HCT116 (cell line): ENCODE measurements at regions not wholly inside any gene's neighbourhood (a gene's known extent, or its start where the extent isn't known, plus 50 kb on each side); places are given as distances from the start of the nearest gene placed in this dataset.

ENCODE experiments used
- ATAC-seq: fragments of 200-7000 bp; cut with Tn5 transposase; 2 replicates; pipeline ENCODE4 v1.9.1; 2020; ENCODE audit warnings: mild to moderate bottlenecking, moderate library complexity
- BruUV-seq: library from RNA; stranded (reverse); fragments of 400-500 nt; replicated peaks from 2 replicates; lab custom pipeline; 2021; lab: Mats Ljungman, UMichigan
- CTCF ChIA-PET: fragments of 300-600 bp; sonication (Branson Sonifier 250); formaldehyde crosslinking; loops from one replicate; lab custom pipeline; 2021; ENCODE audit warnings: antibody characterized with exemption; lab: Charles Lee
- POLR2A ChIA-PET: fragments of 300-600, 350-600 bp; sonication (Branson Sonifier 250); formaldehyde crosslinking; loops from one replicate; lab custom pipeline; 2021; ENCODE audit warnings: antibody characterized with exemption; lab: Charles Lee
- RAD21 ChIA-PET, 2 experiments: fragments of 300-600 bp; sonication (Branson Sonifier 250); formaldehyde crosslinking; loops; one replicate each; lab custom pipeline; 2023; ENCODE audit warnings: low total read pairs in 2 of 2; ENCODE audit not compliant: uncharacterized antibody in 2 of 2, unreplicated experiment in 2 of 2, low non-redundant PET in 1 of 2; lab: Charles Lee
- DNase-seq: peaks from one replicate; pipeline ENCODE4 v3.0.0-alpha.2; 2010; ENCODE audit warnings: low read depth, low spot score
- H2AFZ ChIP-seq: fragments of 200-600 bp; shearing (Covaris generic), sonication (generic); 2 replicates; pipeline ENCODE4 v1.6.1; 2017; ENCODE audit warnings: low read depth, mixed run types, mixed read lengths, antibody characterized with exemption, low read length; ENCODE audit not compliant: poor library complexity, severe bottlenecking
- H3K27ac ChIP-seq: 2 replicates; pipeline ENCODE4 v1.5.1; 2012; ENCODE audit warnings: low read depth, low read length
- H3K27me3 ChIP-seq: fragments of 200-600 bp; sonication (generic); 2 replicates; pipeline ENCODE4 v1.6.1; 2016; ENCODE audit warnings: mixed run types, low read length, mixed read lengths; ENCODE audit not compliant: insufficient read depth
- H3K36me3 ChIP-seq, 2 experiments: fragments of 200-500 bp in 1 of 2; fragments of 200-600 bp in 1 of 2; sonication (Bioruptor generic) in 1 of 2; sonication (generic) in 1 of 2; 2 replicates each; pipeline versions ENCODE4 v1.5.1 to v1.6.1; 2014 to 2016; ENCODE audit warnings: low read length in 2 of 2, inconsistent platforms in 1 of 2, mixed read lengths in 1 of 2, mixed run types in 1 of 2; ENCODE audit not compliant: insufficient read depth in 2 of 2, control insufficient read depth in 1 of 2
- H3K4me1 ChIP-seq, 2 experiments: fragments of 200-600 bp in 1 of 2; sonication (generic) in 1 of 2; 2 replicates each; pipeline versions ENCODE4 v1.5.1 to v1.6.1; 2012 to 2017; ENCODE audit warnings: low read length in 2 of 2, inconsistent platforms in 1 of 2, mild to moderate bottlenecking in 1 of 2, mixed read lengths in 1 of 2, mixed run types in 1 of 2, moderate library complexity in 1 of 2; ENCODE audit not compliant: insufficient read depth in 2 of 2, control insufficient read depth in 1 of 2
- H3K4me2 ChIP-seq: fragments of 200-600 bp; sonication (generic); 2 replicates; pipeline ENCODE4 v1.6.1; 2017; ENCODE audit warnings: mixed run types, low read length, mixed read lengths
- H3K4me3 ChIP-seq, 2 experiments: fragments of 200-600 bp in 1 of 2; sonication (generic) in 1 of 2; replicated peaks in 1 of 2; 2 replicates each; pipeline ENCODE4 v1.5.1; 2011 to 2016; ENCODE audit warnings: low read length in 2 of 2, control low read depth in 1 of 2, low read depth in 1 of 2, mild to moderate bottlenecking in 1 of 2, mixed read lengths in 1 of 2, mixed run types in 1 of 2
- H3K79me2 ChIP-seq: fragments of 200-600 bp; sonication (generic); 2 replicates; pipeline ENCODE4 v1.6.1; 2017; ENCODE audit warnings: mild to moderate bottlenecking, mixed run types, low read length, moderate library complexity, mixed read lengths; ENCODE audit not compliant: insufficient read depth
- H3K9ac ChIP-seq: fragments of 200-600 bp; sonication (generic); 2 replicates; pipeline ENCODE4 v1.6.1; 2016; ENCODE audit warnings: low read length, mixed read lengths
- H3K9me2 ChIP-seq: fragments of 200-600 bp; sonication (generic), shearing (Covaris generic); 2 replicates; pipeline ENCODE4 v1.6.1; 2017; ENCODE audit warnings: mixed run types, mild to moderate bottlenecking, moderate library complexity; ENCODE audit not compliant: insufficient read depth
- H3K9me3 ChIP-seq, 2 experiments: fragments of 200-500 bp in 1 of 2; fragments of 200-600 bp in 1 of 2; sonication (Bioruptor generic) in 1 of 2; sonication (generic) in 1 of 2; 2 replicates each; pipeline ENCODE4 v1.6.1; 2014 to 2017; ENCODE audit warnings: low read length in 2 of 2, mixed read lengths in 2 of 2, inconsistent platforms in 1 of 2, low read depth in 1 of 2, mild to moderate bottlenecking in 1 of 2, mixed run types in 1 of 2, moderate library complexity in 1 of 2; ENCODE audit not compliant: control insufficient read depth in 1 of 2, insufficient read depth in 1 of 2
- H4K20me1 ChIP-seq: fragments of 200-600 bp; sonication (generic), shearing (Covaris generic); 2 replicates; pipeline ENCODE4 v1.6.1; 2017; ENCODE audit warnings: mixed run types, mild to moderate bottlenecking, moderate library complexity; ENCODE audit not compliant: insufficient read depth
- CEBPB ChIP-seq: IDR thresholded peaks from 2 replicates; pipeline ENCODE4 v1.6.1; 2012; ENCODE audit warnings: low read depth
- CTCF ChIP-seq, 3 experiments: fragments of 200-600 bp in 1 of 3; sonication (generic) in 1 of 3; IDR thresholded peaks in 2 of 3; conservative IDR thresholded peaks in 1 of 3; 2 replicates each; pipeline ENCODE4 v1.5.1; 2012 to 2017; ENCODE audit warnings: low read depth in 2 of 3, low read length in 2 of 3, antibody characterized with exemption in 1 of 3, borderline replicate concordance in 1 of 3, control low read depth in 1 of 3, mild to moderate bottlenecking in 1 of 3, mixed read lengths in 1 of 3, mixed run types in 1 of 3, moderate library complexity in 1 of 3; ENCODE audit not compliant: insufficient read depth in 1 of 3
- EGR1 ChIP-seq: IDR thresholded peaks from 2 replicates; pipeline ENCODE4 v1.6.1; 2012; ENCODE audit warnings: low read depth
- EZH2 ChIP-seq: fragments of 200-600 bp; sonication (generic); IDR thresholded peaks from 2 replicates; pipeline ENCODE4 v1.6.1; 2017; ENCODE audit warnings: antibody characterized with exemption, mixed run types
- EZH2phosphoT487 ChIP-seq: fragments of 200-600 bp; IDR thresholded peaks from 2 replicates; pipeline ENCODE4 v1.6.1; 2018; ENCODE audit warnings: antibody characterized with exemption, borderline replicate concordance
- JUND ChIP-seq: IDR thresholded peaks from 2 replicates; pipeline ENCODE4 v1.6.1; 2012
- MAX ChIP-seq: IDR thresholded peaks from 2 replicates; pipeline ENCODE4 v1.6.1; 2012
- POLR2A ChIP-seq: IDR thresholded peaks from 2 replicates; pipeline ENCODE4 v1.7.0; 2011; ENCODE audit warnings: borderline replicate concordance; ENCODE audit not compliant: insufficient read depth, insufficient read length; ENCODE audit errors: extremely low read depth
- POLR2AphosphoS5 ChIP-seq: IDR thresholded peaks from 2 replicates; pipeline ENCODE4 v1.6.1; 2011; ENCODE audit warnings: mild to moderate bottlenecking, low read depth, low read length, moderate library complexity
- REST ChIP-seq: IDR thresholded peaks from 2 replicates; pipeline ENCODE4 v1.6.1; 2012; ENCODE audit warnings: low read depth
- SIN3A ChIP-seq: IDR thresholded peaks from 2 replicates; pipeline ENCODE4 v1.6.1; 2012; ENCODE audit warnings: low read depth
- SP1 ChIP-seq: IDR thresholded peaks from 2 replicates; pipeline ENCODE4 v1.6.1; 2012; ENCODE audit warnings: low read depth
- SRF ChIP-seq: IDR thresholded peaks from 2 replicates; pipeline ENCODE4 v1.6.1; 2012; ENCODE audit warnings: low read depth
- TCF7L2 ChIP-seq: IDR thresholded peaks from 2 replicates; pipeline ENCODE4 v1.7.0; 2011; ENCODE audit warnings: borderline replicate concordance, inconsistent platforms; ENCODE audit not compliant: insufficient read depth, insufficient read length; ENCODE audit errors: extremely low read depth
- YY1 ChIP-seq: IDR thresholded peaks from 2 replicates; pipeline ENCODE4 v1.6.1; 2011; ENCODE audit warnings: low read length, low read depth, moderate library complexity, mild to moderate bottlenecking; ENCODE audit not compliant: insufficient replicate concordance; ENCODE audit errors: extremely low read depth
- ZBTB33 ChIP-seq: IDR thresholded peaks from 2 replicates; pipeline ENCODE4 v1.6.1; 2011; ENCODE audit warnings: mild to moderate bottlenecking, low read length, moderate library complexity; ENCODE audit not compliant: insufficient replicate concordance; ENCODE audit errors: extremely low read depth
- ZFX ChIP-seq: fragments of 450-650 bp; IDR thresholded peaks from 2 replicates; pipeline ENCODE4 v1.6.1; 2017
- ZNF274 ChIP-seq: fragments of 200-500 bp; sonication (Bioruptor generic); IDR thresholded peaks from 2 replicates; pipeline ENCODE4 v1.6.1; 2014; ENCODE audit warnings: mild to moderate bottlenecking, low read depth, low read length, inconsistent platforms
- intact Hi-C: fragments of 100-400 bp; cut with micrococcal nuclease; formaldehyde crosslinking; loops from 2 replicates; pipeline ENCODE4 v1.10.0; 2022

GRCh38 chr14:97641827-97642226 is 844.6 kb downstream of the VRK1 start:
- Histone ChIP-seq H3K9ac (no peak overlapping the region), H3K4me2 (no peak overlapping the region), H3K9me2 (no peaks in the 10 kb centered on the region)
- intact Hi-C loops = no loop called here
- ChIA-PET RAD21 (no interaction called here), POLR2A (no interaction called here)
- BruUV-seq = no TSS peak
- TF ChIP-seq POLR2AphosphoS5 = no peak
- TF ChIP-seq CTCF (IDR thresholded peaks at IDR 0.05 in 2 of 3, conservative IDR thresholded peaks at IDR 0.05 in 1 of 3; ENCODE audit: borderline replicate concordance in 1 of 3, insufficient read depth in 1 of 3, low read depth in 2 of 3, low read length in 2 of 3) = no peak
- TF ChIP-seq REST = no peak
- TF ChIP-seq MAX = no peak
- no peak for TF ChIP-seq ZFX
- no peak for TF ChIP-seq SIN3A
- TF ChIP-seq ZNF274 = no peak
- TF ChIP-seq SRF = no peak
- no peak for TF ChIP-seq CEBPB
- no peak for TF ChIP-seq YY1
- no peak for TF ChIP-seq JUND
- no peak for TF ChIP-seq SP1
- TF ChIP-seq TCF7L2 = no peak
- TF ChIP-seq POLR2A = no peak
- TF ChIP-seq EZH2phosphoT487 = no peak
- TF ChIP-seq EZH2 = no peak
- no peak for TF ChIP-seq EGR1
- no peak for TF ChIP-seq ZBTB33
- TF ChIP-seq, all 23 proteins: peak for 0
- CTCF ChIA-PET = no interaction called here
- no peaks in the 10 kb centered on the region for H3K9me3 ChIP-seq
- no peak overlapping the region for H2AFZ ChIP-seq
- H4K20me1 ChIP-seq = no peaks in the 10 kb centered on the region
- H3K4me1 ChIP-seq = peaks cover 0 to 7% of the 10 kb centered on the region in 2 experiments; a peak in 1 of 4 replicates
- H3K79me2 ChIP-seq = no peaks in the 10 kb centered on the region
- H3K4me3 ChIP-seq = no peak overlapping the region
- ATAC-seq (no peak), DNase-seq (no peak)
- no peaks in the 10 kb centered on the region for H3K27me3 ChIP-seq
- H3K36me3 ChIP-seq = no peaks in the 10 kb centered on the region
- H3K27ac ChIP-seq = no peak overlapping the region
